Uterus (tissue), 2 donors: ENCODE measurements at regions not wholly inside any gene's neighbourhood (a gene's known extent, or its start where the extent isn't known, plus 50 kb on each side); places are given as distances from the start of the nearest gene placed in this dataset.

Experiments used
- POLR2A ChIP-seq, 2 donors: fragments of 450-650 bp; IDR thresholded peaks; one replicate each; pipeline ENCODE4 v1.6.1; 2016; ENCODE audit warnings: antibody characterized with exemption in 2 of 2, mild to moderate bottlenecking in 1 of 2, moderate library complexity in 1 of 2
- TF ChIP-seq, protein P1 (sequence below), 4 experiments: fragments of 200-600 bp in 2 of 4; fragments of 450-650 bp in 2 of 4; sonication (generic) in 2 of 4; IDR thresholded peaks; one replicate each; pipeline ENCODE4 v1.5.1; 2016 to 2019; ENCODE audit warnings: antibody characterized with exemption in 4 of 4, mild to moderate bottlenecking in 2 of 4, moderate library complexity in 1 of 4

DNA sequence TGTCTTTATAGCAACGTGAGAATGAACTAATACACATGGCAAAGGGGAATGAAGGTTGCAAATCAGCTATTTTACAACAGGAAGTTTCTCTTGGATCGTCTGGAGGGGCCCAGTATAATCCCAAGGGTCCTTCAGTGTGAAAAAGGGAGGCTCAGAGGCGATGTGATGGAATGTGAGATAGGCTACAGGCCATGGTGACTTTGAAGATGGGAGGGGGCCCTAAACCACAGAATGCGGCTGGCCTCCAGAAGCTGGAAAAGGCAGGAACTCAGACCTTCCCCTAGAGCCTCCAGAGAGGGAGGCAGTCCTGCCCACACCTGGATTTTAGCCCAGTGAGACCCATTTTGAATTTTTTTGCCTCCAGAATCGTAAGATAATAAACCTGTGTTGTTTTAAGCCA is 69.4 kb upstream of the PGM2 start:
- TF ChIP-seq, protein P1, sequence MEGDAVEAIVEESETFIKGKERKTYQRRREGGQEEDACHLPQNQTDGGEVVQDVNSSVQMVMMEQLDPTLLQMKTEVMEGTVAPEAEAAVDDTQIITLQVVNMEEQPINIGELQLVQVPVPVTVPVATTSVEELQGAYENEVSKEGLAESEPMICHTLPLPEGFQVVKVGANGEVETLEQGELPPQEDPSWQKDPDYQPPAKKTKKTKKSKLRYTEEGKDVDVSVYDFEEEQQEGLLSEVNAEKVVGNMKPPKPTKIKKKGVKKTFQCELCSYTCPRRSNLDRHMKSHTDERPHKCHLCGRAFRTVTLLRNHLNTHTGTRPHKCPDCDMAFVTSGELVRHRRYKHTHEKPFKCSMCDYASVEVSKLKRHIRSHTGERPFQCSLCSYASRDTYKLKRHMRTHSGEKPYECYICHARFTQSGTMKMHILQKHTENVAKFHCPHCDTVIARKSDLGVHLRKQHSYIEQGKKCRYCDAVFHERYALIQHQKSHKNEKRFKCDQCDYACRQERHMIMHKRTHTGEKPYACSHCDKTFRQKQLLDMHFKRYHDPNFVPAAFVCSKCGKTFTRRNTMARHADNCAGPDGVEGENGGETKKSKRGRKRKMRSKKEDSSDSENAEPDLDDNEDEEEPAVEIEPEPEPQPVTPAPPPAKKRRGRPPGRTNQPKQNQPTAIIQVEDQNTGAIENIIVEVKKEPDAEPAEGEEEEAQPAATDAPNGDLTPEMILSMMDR (IDR thresholded peaks at IDR 0.05): no peak
- TF ChIP-seq POLR2A (IDR thresholded peaks at IDR 0.05): no peak
